ENCODE measurements at regions not wholly inside any gene's neighbourhood (a gene's known extent, or its start where the extent isn't known, plus 50 kb on each side); places are given as distances from the start of the nearest gene placed in this dataset.
"Not testable (repeated sequence)": the region's sequence is repeated elsewhere in the genome, so short reads cannot be mapped to it uniquely, and the experiment has no call there.

- H3K9ac ChIP-seq (ENCODE audit: low read depth, low read length); H3K27me3 ChIP-seq (ENCODE audit: insufficient read depth, low read length); H3K4me1 ChIP-seq (ENCODE audit: insufficient read depth, low read length); H3K36me3 ChIP-seq (ENCODE audit: insufficient read depth, low read length); H3K4me3 ChIP-seq (ENCODE audit: low read length); H3K27ac ChIP-seq (ENCODE audit: low read depth, low read length): not testable (repeated sequence)
- H3K9me3 ChIP-seq (ENCODE audit: insufficient read depth, low read depth, low read length): peaks cover 40% of the 10 kb centered on the region
- 90% methylated on average over 8 of the region's 8 CpGs for WGBS
Measured at GRCh38 chr4:128437023-128437422, 149.4 kb upstream of the PGRMC2 start.

GRCh38 chr4:128429023-128429613 is 141.5 kb upstream of the PGRMC2 start:
- H3K9me3 ChIP-seq (ENCODE audit: insufficient read depth, low read depth, low read length); H3K27ac ChIP-seq (ENCODE audit: low read depth, low read length); H3K27me3 ChIP-seq (ENCODE audit: insufficient read depth, low read length); H3K36me3 ChIP-seq (ENCODE audit: insufficient read depth, low read length); H3K4me3 ChIP-seq (ENCODE audit: low read length); H3K9ac ChIP-seq (ENCODE audit: low read depth, low read length); H3K4me1 ChIP-seq (ENCODE audit: insufficient read depth, low read length): not testable (repeated sequence)
- WGBS: 92% methylated on average over 2 of the region's 2 CpGs

GRCh38 chr4:128428397-128428796 is 140.8 kb upstream of the PGRMC2 start:
- 100% methylated on average over 1 of the region's 3 CpGs for WGBS
- Histone ChIP-seq H3K27ac (ENCODE audit: low read depth, low read length) (no peak overlapping the region), H3K36me3 (ENCODE audit: insufficient read depth, low read length) (no peaks in the 10 kb centered on the region), H3K4me3 (ENCODE audit: low read length) (no peak overlapping the region), H3K9ac (ENCODE audit: low read depth, low read length) (no peak overlapping the region), H3K27me3 (ENCODE audit: insufficient read depth, low read length) (no peaks in the 10 kb centered on the region), H3K4me1 (ENCODE audit: insufficient read depth, low read length) (no peaks in the 10 kb centered on the region), H3K9me3 (ENCODE audit: insufficient read depth, low read depth, low read length) (no peaks in the 10 kb centered on the region)

GRCh38 chr4:128427832-128428366 is 140.3 kb upstream of the PGRMC2 start:
- Histone ChIP-seq H3K4me1 (ENCODE audit: insufficient read depth, low read length) (no peaks in the 10 kb centered on the region), H3K9ac (ENCODE audit: low read depth, low read length) (no peak overlapping the region), H3K9me3 (ENCODE audit: insufficient read depth, low read depth, low read length) (no peaks in the 10 kb centered on the region), H3K27me3 (ENCODE audit: insufficient read depth, low read length) (no peaks in the 10 kb centered on the region), H3K4me3 (ENCODE audit: low read length) (no peak overlapping the region), H3K36me3 (ENCODE audit: insufficient read depth, low read length) (no peaks in the 10 kb centered on the region), H3K27ac (ENCODE audit: low read depth, low read length) (no peak overlapping the region)
- WGBS: 75% methylated on average over 5 of the region's 5 CpGs

- whole genome bisulfite sequencing: 92% methylated on average over 4 of the region's 4 CpGs
- peaks cover 1% of the 10 kb centered on the region for H3K4me1 ChIP-seq (ENCODE audit: insufficient read depth, low read length)
- no peak overlapping the region for H3K9ac ChIP-seq (ENCODE audit: low read depth, low read length)
- H3K27ac ChIP-seq (ENCODE audit: low read depth, low read length): no peak overlapping the region
- no peaks in the 10 kb centered on the region for H3K9me3 ChIP-seq (ENCODE audit: insufficient read depth, low read depth, low read length)
- H3K27me3 ChIP-seq (ENCODE audit: insufficient read depth, low read length): no peaks in the 10 kb centered on the region
- no peak overlapping the region for H3K4me3 ChIP-seq (ENCODE audit: low read length)
- H3K36me3 ChIP-seq (ENCODE audit: insufficient read depth, low read length): no peaks in the 10 kb centered on the region
Measured at GRCh38 chr4:128424527-128425497, 137.2 kb upstream of the PGRMC2 start.

GRCh38 chr4:128422296-128422695 is 134.7 kb upstream of the PGRMC2 start:
- WGBS: 93% methylated on average over 5 of the region's 5 CpGs
- not testable (repeated sequence) for H3K27ac ChIP-seq (ENCODE audit: low read depth, low read length); H3K27me3 ChIP-seq (ENCODE audit: insufficient read depth, low read length); H3K4me1 ChIP-seq (ENCODE audit: insufficient read depth, low read length); H3K36me3 ChIP-seq (ENCODE audit: insufficient read depth, low read length); H3K4me3 ChIP-seq (ENCODE audit: low read length); H3K9ac ChIP-seq (ENCODE audit: low read depth, low read length); H3K9me3 ChIP-seq (ENCODE audit: insufficient read depth, low read depth, low read length)

GRCh38 chr4:128416921-128417320 is 129.3 kb upstream of the PGRMC2 start:
- H3K4me1 ChIP-seq (ENCODE audit: insufficient read depth, low read length): peaks cover 5% of the 10 kb centered on the region
- WGBS: 90% methylated on average over 3 of the region's 3 CpGs
- H3K9ac ChIP-seq (ENCODE audit: low read depth, low read length): no peak overlapping the region
- no peaks in the 10 kb centered on the region for H3K36me3 ChIP-seq (ENCODE audit: insufficient read depth, low read length)
- no peak overlapping the region for H3K27ac ChIP-seq (ENCODE audit: low read depth, low read length)
- no peak overlapping the region for H3K4me3 ChIP-seq (ENCODE audit: low read length)
- no peaks in the 10 kb centered on the region for H3K9me3 ChIP-seq (ENCODE audit: insufficient read depth, low read depth, low read length)
- no peaks in the 10 kb centered on the region for H3K27me3 ChIP-seq (ENCODE audit: insufficient read depth, low read length)

GRCh38 chr4:128410037-128410436 is 122.4 kb upstream of the PGRMC2 start:
- no peaks in the 10 kb centered on the region for H3K9me3 ChIP-seq (ENCODE audit: insufficient read depth, low read depth, low read length)

GRCh38 chr4:128403586-128403985 is 116.0 kb upstream of the PGRMC2 start:
- no peaks in the 10 kb centered on the region for H3K36me3 ChIP-seq (ENCODE audit: insufficient read depth, low read length)
- H3K27me3 ChIP-seq (ENCODE audit: insufficient read depth, low read length): no peaks in the 10 kb centered on the region
- no peaks in the 10 kb centered on the region for H3K9me3 ChIP-seq (ENCODE audit: insufficient read depth, low read depth, low read length)
- H3K27ac ChIP-seq (ENCODE audit: low read depth, low read length): no peak overlapping the region
- 87% methylated on average over 2 of the region's 2 CpGs for WGBS
- no peak overlapping the region for H3K9ac ChIP-seq (ENCODE audit: low read depth, low read length)
- no peak overlapping the region for H3K4me3 ChIP-seq (ENCODE audit: low read length)
- no peaks in the 10 kb centered on the region for H3K4me1 ChIP-seq (ENCODE audit: insufficient read depth, low read length)

More at GRCh38 chr4:128410037-128410436, 122.4 kb upstream of the PGRMC2 start:
- Histone ChIP-seq H3K27me3 (ENCODE audit: insufficient read depth, low read length) (no peaks in the 10 kb centered on the region), H3K9ac (ENCODE audit: low read depth, low read length) (no peak overlapping the region), H3K27ac (ENCODE audit: low read depth, low read length) (no peak overlapping the region), H3K36me3 (ENCODE audit: insufficient read depth, low read length) (no peaks in the 10 kb centered on the region), H3K4me3 (ENCODE audit: low read length) (no peak overlapping the region), H3K4me1 (ENCODE audit: insufficient read depth, low read length) (no peaks in the 10 kb centered on the region)
- WGBS: 95% methylated on average over 5 of the region's 5 CpGs

- Histone ChIP-seq H3K9ac (ENCODE audit: low read depth, low read length) (no peak overlapping the region), H3K27ac (ENCODE audit: low read depth, low read length) (no peak overlapping the region), H3K4me3 (ENCODE audit: low read length) (no peak overlapping the region), H3K9me3 (ENCODE audit: insufficient read depth, low read depth, low read length) (peaks cover 4% of the 10 kb centered on the region; the same call in 1 of the 2 replicates), H3K36me3 (ENCODE audit: insufficient read depth, low read length) (no peaks in the 10 kb centered on the region), H3K27me3 (ENCODE audit: insufficient read depth, low read length) (no peaks in the 10 kb centered on the region), H3K4me1 (ENCODE audit: insufficient read depth, low read length) (no peaks in the 10 kb centered on the region)
- WGBS: 88% methylated on average over 3 of the region's 4 CpGs
Measured at GRCh38 chr4:128394778-128395177, 107.2 kb upstream of the PGRMC2 start.

- 77% methylated on average over 5 of the region's 6 CpGs for WGBS
- no peak overlapping the region for H3K27ac ChIP-seq (ENCODE audit: low read depth, low read length)
- H3K9ac ChIP-seq (ENCODE audit: low read depth, low read length): no peak overlapping the region
- H3K27me3 ChIP-seq (ENCODE audit: insufficient read depth, low read length): no peaks in the 10 kb centered on the region
- peaks cover 4% of the 10 kb centered on the region; the same call in 1 of the 2 replicates for H3K9me3 ChIP-seq (ENCODE audit: insufficient read depth, low read depth, low read length)
- H3K36me3 ChIP-seq (ENCODE audit: insufficient read depth, low read length): no peaks in the 10 kb centered on the region
- no peak overlapping the region for H3K4me3 ChIP-seq (ENCODE audit: low read length)
- H3K4me1 ChIP-seq (ENCODE audit: insufficient read depth, low read length): no peaks in the 10 kb centered on the region
Measured at GRCh38 chr4:128393101-128393704, 105.6 kb upstream of the PGRMC2 start.

Measured in HUES64 (cell line).